Fibroblast of skin of right biceps (primary cell): ENCODE measurements at regions not wholly inside any gene's neighbourhood (a gene's known extent, or its start where the extent isn't known, plus 50 kb on each side); places are given as distances from the start of the nearest gene placed in this dataset.

Experiments
- DNase-seq: peaks from one replicate; pipeline ENCODE4 v3.0.0-alpha.2; 2013

GRCh38 chr11:104404231-104405175 lies 240.6 kb upstream of the PDGFD start:
- no peak for DNase-seq

DNA sequence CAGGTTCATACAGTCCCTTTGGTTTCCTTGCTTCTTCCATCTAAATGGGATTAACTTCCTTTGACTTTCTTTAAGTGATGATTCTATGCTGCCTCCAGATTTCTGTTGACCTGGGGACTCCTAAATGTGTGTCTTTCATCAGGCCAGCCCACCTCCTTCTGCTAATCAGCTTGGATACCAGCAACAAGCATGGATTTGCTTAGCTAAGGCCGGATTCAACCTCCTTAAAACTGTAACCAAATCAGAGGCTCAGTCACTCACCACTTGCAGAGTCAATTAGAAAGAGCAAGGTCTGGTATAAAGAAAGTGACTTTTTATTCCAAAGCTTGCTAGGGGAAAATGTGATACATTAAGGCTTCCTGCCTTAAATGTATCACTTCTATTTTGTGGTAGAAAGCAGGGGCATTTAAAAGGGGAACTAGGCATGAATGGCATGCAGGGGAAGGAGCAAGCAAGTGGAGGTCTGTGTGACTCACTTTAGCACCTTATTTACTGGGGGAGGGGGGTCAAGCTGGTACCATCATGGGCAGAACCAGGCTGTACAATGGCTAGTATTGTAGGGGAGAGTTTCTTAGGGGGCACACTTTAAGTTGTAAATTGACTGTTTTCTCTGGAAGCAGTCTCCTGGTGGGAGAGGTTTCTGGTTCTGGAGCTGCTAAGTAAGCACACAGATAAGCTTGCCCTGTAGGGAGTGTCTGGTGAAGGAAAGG lies 239.0 kb upstream of the PDGFD start:
- peak; percentile 6 for DNase-seq

DNA sequence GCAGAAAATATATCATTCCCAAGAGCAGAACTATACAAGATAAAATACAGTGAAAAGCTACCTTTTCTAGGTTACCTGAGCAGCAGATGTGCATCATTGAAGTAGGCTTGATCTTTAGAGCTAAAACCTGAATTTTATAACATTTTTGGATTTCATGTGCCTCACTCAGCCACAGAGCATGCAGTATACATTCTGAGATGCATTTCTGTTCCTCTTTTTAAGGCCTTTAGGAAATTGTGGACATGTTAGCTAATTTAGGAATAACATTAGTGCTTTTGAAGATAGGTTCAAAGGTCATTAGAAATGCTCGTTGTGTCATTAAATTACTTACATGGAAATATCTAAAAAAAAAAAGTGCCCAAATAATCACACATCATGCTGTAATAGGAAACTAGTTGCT lies 230.6 kb upstream of the PDGFD start:
- no peak for DNase-seq

DNA sequence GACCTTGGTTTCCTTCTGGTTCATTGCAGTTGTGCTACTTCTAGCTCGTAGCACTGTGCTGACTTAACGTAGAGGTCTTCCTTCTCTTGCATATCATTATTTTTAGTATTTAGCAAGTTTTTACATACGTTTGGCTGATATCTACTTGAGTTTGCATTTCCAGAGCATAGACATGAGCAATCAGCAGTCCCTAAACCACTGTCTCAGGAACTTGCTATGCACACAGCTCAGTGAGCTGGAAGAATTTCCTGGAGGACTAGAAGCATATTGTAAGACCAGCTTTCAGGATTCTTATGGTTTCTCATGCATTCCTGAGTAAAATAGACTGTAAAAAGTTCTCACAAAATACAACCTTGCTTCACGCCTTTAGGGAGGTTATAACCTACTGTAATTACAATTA lies 226.7 kb upstream of the PDGFD start:
- DNase-seq, result peak; percentile 37

GRCh38 chr11:104385884-104386283 lies 221.9 kb upstream of the PDGFD start:
- no peak for DNase-seq

DNA sequence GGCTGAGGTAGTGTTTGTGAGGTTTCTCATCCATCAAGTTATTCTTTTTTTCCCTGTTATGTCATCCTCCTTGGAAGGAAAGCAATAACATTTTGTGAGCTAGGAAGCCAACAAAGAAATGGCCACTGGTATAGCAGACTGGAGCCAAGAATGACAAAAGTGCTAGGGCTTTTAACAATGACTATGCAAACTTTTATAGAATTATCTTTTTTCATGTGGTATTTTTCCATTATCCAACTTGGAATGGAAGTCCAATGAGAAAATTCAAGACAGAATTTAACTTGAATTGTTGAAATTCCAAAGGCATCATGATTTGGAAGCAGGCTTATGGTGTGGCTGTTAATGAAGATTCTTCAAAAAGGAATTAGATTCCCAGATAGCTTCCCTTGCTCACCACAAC lies 216.4 kb upstream of the PDGFD start:
- peak; percentile 17 for DNase-seq

- DNase-seq, result no peak
Observed at GRCh38 chr11:104372111-104372510, 208.2 kb upstream of the PDGFD start.

DNA sequence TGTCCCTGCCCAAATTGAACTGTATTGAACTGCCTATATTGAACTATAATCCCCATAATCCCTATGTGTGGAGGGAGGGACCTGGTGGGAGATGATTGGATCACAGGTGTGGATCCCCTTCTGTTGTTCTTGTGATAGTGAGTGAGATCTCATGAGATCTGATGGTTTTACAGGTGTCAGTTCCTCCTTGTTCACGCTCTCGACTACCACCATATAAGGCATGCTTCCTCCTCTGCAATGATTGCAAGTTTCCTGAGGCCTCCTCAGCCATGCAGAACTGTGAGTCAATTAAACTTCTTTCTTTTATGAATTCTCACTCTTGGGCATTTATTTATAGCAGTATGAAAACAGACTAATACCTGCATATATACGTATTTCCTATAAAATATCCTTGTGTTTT lies 206.5 kb upstream of the PDGFD start:
- no peak for DNase-seq

DNA sequence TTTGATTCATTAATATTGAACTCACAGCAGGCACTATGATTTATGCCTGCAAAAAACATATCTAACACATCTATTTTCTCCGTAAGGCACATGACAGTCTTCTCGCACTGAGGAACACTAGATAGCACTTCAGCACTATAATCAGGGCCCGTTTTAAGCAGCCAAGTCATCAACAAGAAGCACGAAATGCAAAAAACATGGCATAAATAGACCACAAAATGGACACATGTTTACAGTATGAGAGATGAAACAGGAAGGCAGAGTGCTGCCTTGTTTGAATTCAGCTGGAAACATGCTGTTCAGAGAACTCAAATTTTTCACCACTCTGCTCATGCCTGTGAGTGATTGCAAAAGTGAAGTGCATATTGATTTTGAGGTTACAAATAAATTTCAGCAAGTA lies 205.8 kb upstream of the PDGFD start:
- DNase-seq, result no peak

GRCh38 chr11:104366321-104366734 lies 202.4 kb upstream of the PDGFD start:
- no peak for DNase-seq

DNA sequence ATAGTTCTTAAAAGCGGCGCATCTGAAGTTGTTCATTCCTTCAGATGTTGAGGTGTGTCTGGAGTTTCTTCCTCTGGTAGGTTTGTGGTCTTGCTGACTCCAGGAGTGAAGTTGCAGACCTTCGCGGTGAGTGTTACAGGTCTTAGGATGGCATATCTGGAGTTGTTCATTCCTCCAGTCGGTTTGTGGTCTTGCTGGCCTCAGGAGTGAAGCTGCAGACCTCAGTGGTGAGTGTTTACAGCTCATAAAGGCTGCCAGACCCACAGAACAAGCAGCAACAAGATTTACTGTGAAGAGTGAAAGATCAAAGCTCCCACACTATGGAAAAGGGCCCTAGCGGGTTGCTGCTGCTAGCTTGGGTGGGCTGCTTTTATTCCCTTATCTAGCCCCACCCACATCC lies 201.7 kb upstream of the PDGFD start:
- no peak for DNase-seq

DNA sequence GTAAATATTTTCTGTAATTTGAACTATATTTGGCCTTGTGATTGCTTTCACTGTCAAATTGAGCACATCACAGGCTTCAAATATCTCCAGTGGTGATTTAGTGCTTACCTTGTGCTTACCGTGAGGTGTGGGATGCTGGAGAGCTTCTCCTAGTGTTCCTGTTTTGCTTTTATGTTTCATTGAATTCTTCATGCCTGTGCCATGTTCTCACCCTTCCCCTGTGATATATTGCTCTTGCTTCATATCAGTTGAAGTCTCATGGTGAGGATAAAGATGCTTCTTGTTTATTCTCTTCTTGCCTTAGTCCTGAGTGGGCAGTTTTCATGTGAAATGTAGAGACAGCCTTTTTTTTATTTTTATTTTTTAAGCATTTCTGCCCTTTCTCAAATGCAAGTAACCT lies 198.0 kb upstream of the PDGFD start:
- DNase-seq, result no peak

GRCh38 chr11:104352036-104352435 lies 188.1 kb upstream of the PDGFD start:
- DNase-seq, result no peak

DNA sequence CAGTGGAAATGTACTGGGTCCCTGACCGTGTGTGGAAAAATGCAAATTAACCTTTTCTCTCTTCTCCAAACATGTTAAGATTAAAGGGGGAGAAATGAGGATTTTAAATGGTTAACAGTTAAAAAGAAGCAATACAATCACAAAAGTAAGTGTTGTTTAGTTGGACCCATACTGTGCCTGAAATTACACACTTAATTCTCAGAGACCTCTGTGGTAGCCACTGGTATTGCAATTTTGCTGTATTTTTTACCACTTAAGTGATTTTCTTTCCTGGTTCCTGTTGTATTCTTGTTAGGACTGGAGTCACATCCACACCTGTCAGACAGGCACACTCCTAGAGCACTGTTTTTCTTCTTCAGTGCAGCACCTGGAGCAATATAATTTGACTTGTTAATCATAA lies 179.6 kb upstream of the PDGFD start:
- peak; percentile 3 for DNase-seq

GRCh38 chr11:104340590-104340989 lies 176.6 kb upstream of the PDGFD start:
- no peak for DNase-seq

- DNase-seq, result no peak
Observed at GRCh38 chr11:104339380-104339831, 175.5 kb upstream of the PDGFD start.

GRCh38 chr11:104338186-104338585 lies 174.2 kb upstream of the PDGFD start:
- peak; percentile 9 for DNase-seq

GRCh38 chr11:104337273-104337672 lies 173.3 kb upstream of the PDGFD start:
- DNase-seq, result peak; percentile 1

DNA sequence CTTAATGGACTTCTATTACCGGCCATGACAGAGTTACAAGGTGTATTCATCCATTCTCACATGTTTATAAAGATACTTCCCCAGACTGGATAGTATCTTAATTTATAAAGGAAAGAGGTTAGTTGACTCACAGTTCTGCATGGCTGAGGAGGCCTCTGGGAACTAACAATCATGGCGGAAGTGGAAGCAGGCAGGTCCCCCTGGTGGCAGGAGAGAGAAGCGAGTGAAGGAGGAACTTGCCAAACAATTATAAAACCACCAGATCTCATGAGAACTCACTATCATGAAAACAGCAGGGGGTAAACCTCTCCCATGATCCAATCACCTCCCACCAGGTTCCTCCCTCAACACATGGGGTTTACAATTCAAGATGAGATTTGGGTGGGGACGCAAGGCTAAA lies 170.0 kb upstream of the PDGFD start:
- peak; percentile 20 for DNase-seq

GRCh38 chr11:104332110-104332509 lies 168.2 kb upstream of the PDGFD start:
- DNase-seq, result no peak

- DNase-seq, result no peak
Observed at GRCh38 chr11:104329078-104329665, 165.2 kb upstream of the PDGFD start.

DNA sequence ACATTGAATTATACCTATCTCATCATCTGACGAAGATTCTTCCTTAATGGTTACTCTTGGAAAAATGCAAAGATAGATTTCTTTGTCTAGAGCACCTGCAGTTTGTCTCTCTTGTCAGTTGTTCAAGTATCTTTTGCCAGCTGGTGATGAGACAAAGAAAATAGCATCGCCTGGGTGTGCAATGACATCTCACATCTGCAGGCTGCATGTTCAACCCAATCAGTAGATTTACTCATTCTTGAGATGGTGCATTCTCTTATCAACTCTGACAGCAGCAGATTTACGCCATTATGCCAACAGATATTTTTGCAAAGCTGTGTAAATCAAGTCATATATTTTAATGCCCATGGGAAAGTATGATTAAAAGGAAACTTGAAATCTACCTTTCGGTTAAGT lies 164.6 kb upstream of the PDGFD start:
- DNase-seq, result no peak

- no peak for DNase-seq
Observed at GRCh38 chr11:104327861-104328511, 164.0 kb upstream of the PDGFD start.
